HepG2 (cell line): ENCODE measurements at regions not wholly inside any gene's neighbourhood (a gene's known extent, or its start where the extent isn't known, plus 50 kb on each side); places are given as distances from the start of the nearest gene placed in this dataset.

ENCODE experiments used
- ATAC-seq: fragments of 200-7000 bp; cut with Tn5 transposase; 3 replicates; pipeline ENCODE4 v1.9.1; 2020; ENCODE audit warnings: mild to moderate bottlenecking, moderate library complexity
- BruUV-seq: library from RNA; stranded (reverse); fragments of 400-500 nt; replicated peaks from 2 replicates; lab custom pipeline; 2021; lab: Mats Ljungman, UMichigan
- CTCF ChIA-PET: fragments of 300-600 bp; formaldehyde crosslinking; extraction: SDS; loops from one replicate; lab custom pipeline; 2021; ENCODE audit warnings: low total read pairs, inconsistent platforms, low intra/inter-chr PET ratio; lab: Yijun Ruan, JAX
- POLR2A ChIA-PET: fragments of 350-600 bp; sonication (Branson Sonifier 250); formaldehyde crosslinking; loops from one replicate; lab custom pipeline; 2020; ENCODE audit warnings: antibody characterized with exemption, inconsistent platforms; lab: Yijun Ruan, JAX
- DNase-seq: peaks from one replicate; pipeline ENCODE4 v3.0.0-alpha.2; 2015; ENCODE audit warnings: low spot score
- FAIRE-seq: peaks from 3 replicates; lab custom pipeline; 2011; peaks lifted over from hg19 to GRCh38; lab: Jason Lieb, UNC
- H2AFZ ChIP-seq: one replicate; pipeline ENCODE4 v1.6.1; 2011; ENCODE audit warnings: low read length, inconsistent platforms
- H3K27ac ChIP-seq: fragments of 300-600 bp; 3 replicates; pipeline ENCODE4 v1.8.0; 2011; ENCODE audit warnings: mixed run types, mild to moderate bottlenecking, mixed read lengths, low read length, inconsistent platforms; ENCODE audit not compliant: insufficient read depth; ENCODE audit errors: extremely low read length
- H3K27me3 ChIP-seq, 2 experiments: fragments of 200-600 bp in 1 of 2; 2 replicates in 1 of 2; 3 replicates in 1 of 2; pipeline versions ENCODE4 v1.6.0 to v1.8.0; 2011; ENCODE audit warnings: low read length in 2 of 2, mild to moderate bottlenecking in 2 of 2, moderate library complexity in 2 of 2, inconsistent platforms in 1 of 2; ENCODE audit not compliant: insufficient read depth in 2 of 2, control insufficient read depth in 1 of 2
- H3K36me3 ChIP-seq, 2 experiments: fragments of 200-600 bp in 1 of 2; replicated peaks in 1 of 2; 2 replicates in 1 of 2; 3 replicates in 1 of 2; pipeline versions ENCODE4 v1.5.1 to v1.8.0; 2011; ENCODE audit warnings: low read length in 2 of 2, inconsistent platforms in 1 of 2; ENCODE audit not compliant: insufficient read depth in 2 of 2, control insufficient read depth in 1 of 2
- H3K4me1 ChIP-seq: 2 replicates; pipeline ENCODE4 v1.5.1; 2012; ENCODE audit warnings: low read length, inconsistent platforms; ENCODE audit not compliant: insufficient read depth
- H3K4me2 ChIP-seq: 2 replicates; pipeline ENCODE4 v1.6.0; 2011; ENCODE audit warnings: low read depth, low read length, inconsistent platforms
- H3K4me3 ChIP-seq, 3 experiments: fragments of 200-600 bp in 1 of 3; sonication (generic), shearing (Covaris generic) in 1 of 3; replicated peaks in 1 of 3; 2 replicates each; pipeline ENCODE4 v1.5.1; 2011 to 2016; ENCODE audit warnings: low read length in 3 of 3, inconsistent platforms in 2 of 3, low read depth in 2 of 3, mild to moderate bottlenecking in 2 of 3, control low read depth in 1 of 3, mixed read lengths in 1 of 3; ENCODE audit not compliant: insufficient read depth in 1 of 3
- H3K79me2 ChIP-seq: one replicate; pipeline ENCODE4 v1.6.1; 2011; ENCODE audit warnings: low read length, inconsistent platforms; ENCODE audit not compliant: insufficient read depth
- H3K9ac ChIP-seq: 2 replicates; pipeline ENCODE4 v1.6.0; 2011; ENCODE audit warnings: mild to moderate bottlenecking, low read depth, low read length, inconsistent platforms; ENCODE audit not compliant: insufficient read depth
- H3K9me3 ChIP-seq: 2 replicates; pipeline ENCODE4 v1.5.1; 2012; ENCODE audit warnings: mild to moderate bottlenecking, low read length
- H4K20me1 ChIP-seq: 2 replicates; pipeline ENCODE4 v1.6.0; 2011; ENCODE audit warnings: inconsistent platforms, mild to moderate bottlenecking, low read length, moderate library complexity; ENCODE audit not compliant: insufficient read depth
- DMAP1 ChIP-seq: IDR thresholded peaks from 2 replicates; pipeline ENCODE4 v1.6.1; 2016
- FOXC1 ChIP-seq: sonication (generic); formaldehyde crosslinking; IDR thresholded peaks from 2 replicates; pipeline ENCODE4 v1.8.0; 2022; ENCODE audit warnings: mild to moderate bottlenecking, missing genetic modification reagents, borderline replicate concordance
- HHEX ChIP-seq: IDR thresholded peaks from 2 replicates; pipeline ENCODE4 v1.6.1; 2016; ENCODE audit warnings: control low read depth
- HNRNPL ChIP-seq: fragments of 200-400 bp; formaldehyde crosslinking; IDR thresholded peaks from 2 replicates; pipeline ENCODE4 v1.6.1; 2017; ENCODE audit warnings: mild to moderate bottlenecking, low read depth, low read length
- MTF1 ChIP-seq: sonication (generic); formaldehyde crosslinking; IDR thresholded peaks from 2 replicates; pipeline ENCODE4 v1.5.0; 2020; ENCODE audit warnings: missing genetic modification reagents
- NAIF1 ChIP-seq: sonication (generic); formaldehyde crosslinking; IDR thresholded peaks from 2 replicates; pipeline ENCODE4 v1.5.0; 2020; ENCODE audit warnings: mild to moderate bottlenecking, missing genetic modification reagents, borderline replicate concordance
- PCBP1 ChIP-seq: fragments of 200-400 bp; formaldehyde crosslinking; IDR thresholded peaks from 2 replicates; pipeline ENCODE4 v1.6.1; 2017; ENCODE audit warnings: mild to moderate bottlenecking, low read depth, low read length, borderline replicate concordance
- RFXAP ChIP-seq: sonication (generic); formaldehyde crosslinking; IDR thresholded peaks from 2 replicates; pipeline ENCODE4 v1.4.0; 2020; ENCODE audit warnings: missing genetic modification reagents, borderline replicate concordance
- SOX5 ChIP-seq: IDR thresholded peaks from 2 replicates; pipeline ENCODE4 v1.6.1; 2016; ENCODE audit warnings: borderline replicate concordance
- TCF7 ChIP-seq: sonication (generic); IDR thresholded peaks from 2 replicates; pipeline ENCODE4 v1.6.1; 2016; ENCODE audit warnings: antibody characterized with exemption, low read depth
- TEAD3 ChIP-seq: optimal IDR thresholded peaks from 2 replicates; pipeline ENCODE3; 2016; ENCODE audit warnings: borderline replicate concordance
- THAP11 ChIP-seq: IDR thresholded peaks from 2 replicates; pipeline ENCODE4 v1.6.1; 2016; ENCODE audit warnings: missing biosample characterization, missing genetic modification reagents
- ZBTB21 ChIP-seq: sonication (generic); formaldehyde crosslinking; IDR thresholded peaks from 2 replicates; pipeline ENCODE4 v1.4.0; 2020; ENCODE audit warnings: missing genetic modification reagents
- ZBTB42 ChIP-seq: sonication (generic); formaldehyde crosslinking; IDR thresholded peaks from 2 replicates; pipeline ENCODE4 v1.5.0; 2020; ENCODE audit warnings: mild to moderate bottlenecking, missing genetic modification reagents
- ZNF274 ChIP-seq: sonication (generic); formaldehyde crosslinking; IDR thresholded peaks from 2 replicates; pipeline ENCODE4 v1.5.1; 2020; ENCODE audit warnings: mild to moderate bottlenecking, missing genetic modification reagents
- ZNF350 ChIP-seq: sonication (generic); formaldehyde crosslinking; IDR thresholded peaks from 2 replicates; pipeline ENCODE4 v1.4.0; 2020; ENCODE audit warnings: mild to moderate bottlenecking, low read depth, missing genetic modification reagents, borderline replicate concordance
- ZNF713 ChIP-seq: sonication (generic); formaldehyde crosslinking; IDR thresholded peaks from 2 replicates; pipeline ENCODE4 v1.4.0; 2020; ENCODE audit warnings: mild to moderate bottlenecking, missing genetic modification reagents
- ZSCAN9 ChIP-seq: IDR thresholded peaks from 2 replicates; pipeline ENCODE4 v1.6.1; 2016; ENCODE audit warnings: borderline replicate concordance
- WGBS: methylation state at CpG from one replicate; pipeline ENCODE4 v1.1.6; 2017; ENCODE audit warnings: low lambda C conversion rate; 5-methylcytosine and 5-hydroxymethylcytosine counted together
- in situ Hi-C: cut with HindIII; loops from 2 replicates; pipeline ENCODE4 v1.10.0; 2017; ENCODE audit warnings: low pct_unique_long_range_greater_than_20kb; ENCODE audit not compliant: extremely low pct_ligation_motif_present
- intact Hi-C: fragments of 100-400 bp; cut with micrococcal nuclease; formaldehyde crosslinking; loops from one replicate; pipeline ENCODE4 v1.10.0; 2022; ENCODE audit not compliant: unreplicated experiment
- TF ChIP-seq, protein P1 (sequence below): sonication (generic); formaldehyde crosslinking; IDR thresholded peaks from 2 replicates; pipeline ENCODE4 v1.4.0; 2020; ENCODE audit warnings: mild to moderate bottlenecking, missing genetic modification reagents

DNA sequence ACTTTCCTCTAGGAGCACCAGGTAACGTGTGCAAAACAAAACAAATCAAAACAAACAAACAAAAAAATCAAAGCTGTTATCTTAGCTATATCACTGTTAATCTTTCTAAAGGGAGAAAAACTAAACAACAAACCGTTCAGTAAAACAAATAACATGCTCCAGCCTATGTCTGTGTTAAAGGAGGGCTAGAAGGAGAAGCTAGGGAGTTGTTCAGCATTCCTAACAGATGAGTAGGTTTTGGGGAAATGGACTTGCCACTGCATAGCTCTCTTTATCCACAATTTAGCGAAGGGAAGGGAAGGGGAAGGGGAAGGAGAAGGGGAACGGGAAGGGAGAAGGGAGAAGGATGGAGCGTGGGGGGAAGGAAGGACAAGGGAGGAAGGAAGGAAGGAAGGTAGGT, 134.2 kb upstream of the AKR1E2 start:
- 2% methylated on average over 4 of the region's 5 CpGs for WGBS
- no peaks in the 10 kb centered on the region for H3K9me3 ChIP-seq
- no peak for DNase-seq
- H3K36me3 ChIP-seq: no peaks in the 10 kb centered on the region
- TF ChIP-seq ZNF350 (CRISPR knock-in tag) (no peak), FOXC1 (CRISPR knock-in tag) (no peak), THAP11 (CRISPR knock-in tag) (no peak), NAIF1 (CRISPR knock-in tag) (no peak), RFXAP (CRISPR knock-in tag) (no peak), ZNF274 (CRISPR knock-in tag) (no peak), PCBP1 (no peak), ZNF713 (CRISPR knock-in tag) (no peak), ZBTB42 (no peak), SOX5 (CRISPR knock-in tag) (no peak), TCF7 (no peak), HHEX (CRISPR knock-in tag) (no peak), ZBTB21 (CRISPR knock-in tag) (no peak), MTF1 (CRISPR knock-in tag) (no peak), HNRNPL (no peak), DMAP1 (CRISPR knock-in tag) (no peak), ZSCAN9 (CRISPR knock-in tag) (no peak), TEAD3 (CRISPR knock-in tag) (no peak)
- TF ChIP-seq, protein P1, sequence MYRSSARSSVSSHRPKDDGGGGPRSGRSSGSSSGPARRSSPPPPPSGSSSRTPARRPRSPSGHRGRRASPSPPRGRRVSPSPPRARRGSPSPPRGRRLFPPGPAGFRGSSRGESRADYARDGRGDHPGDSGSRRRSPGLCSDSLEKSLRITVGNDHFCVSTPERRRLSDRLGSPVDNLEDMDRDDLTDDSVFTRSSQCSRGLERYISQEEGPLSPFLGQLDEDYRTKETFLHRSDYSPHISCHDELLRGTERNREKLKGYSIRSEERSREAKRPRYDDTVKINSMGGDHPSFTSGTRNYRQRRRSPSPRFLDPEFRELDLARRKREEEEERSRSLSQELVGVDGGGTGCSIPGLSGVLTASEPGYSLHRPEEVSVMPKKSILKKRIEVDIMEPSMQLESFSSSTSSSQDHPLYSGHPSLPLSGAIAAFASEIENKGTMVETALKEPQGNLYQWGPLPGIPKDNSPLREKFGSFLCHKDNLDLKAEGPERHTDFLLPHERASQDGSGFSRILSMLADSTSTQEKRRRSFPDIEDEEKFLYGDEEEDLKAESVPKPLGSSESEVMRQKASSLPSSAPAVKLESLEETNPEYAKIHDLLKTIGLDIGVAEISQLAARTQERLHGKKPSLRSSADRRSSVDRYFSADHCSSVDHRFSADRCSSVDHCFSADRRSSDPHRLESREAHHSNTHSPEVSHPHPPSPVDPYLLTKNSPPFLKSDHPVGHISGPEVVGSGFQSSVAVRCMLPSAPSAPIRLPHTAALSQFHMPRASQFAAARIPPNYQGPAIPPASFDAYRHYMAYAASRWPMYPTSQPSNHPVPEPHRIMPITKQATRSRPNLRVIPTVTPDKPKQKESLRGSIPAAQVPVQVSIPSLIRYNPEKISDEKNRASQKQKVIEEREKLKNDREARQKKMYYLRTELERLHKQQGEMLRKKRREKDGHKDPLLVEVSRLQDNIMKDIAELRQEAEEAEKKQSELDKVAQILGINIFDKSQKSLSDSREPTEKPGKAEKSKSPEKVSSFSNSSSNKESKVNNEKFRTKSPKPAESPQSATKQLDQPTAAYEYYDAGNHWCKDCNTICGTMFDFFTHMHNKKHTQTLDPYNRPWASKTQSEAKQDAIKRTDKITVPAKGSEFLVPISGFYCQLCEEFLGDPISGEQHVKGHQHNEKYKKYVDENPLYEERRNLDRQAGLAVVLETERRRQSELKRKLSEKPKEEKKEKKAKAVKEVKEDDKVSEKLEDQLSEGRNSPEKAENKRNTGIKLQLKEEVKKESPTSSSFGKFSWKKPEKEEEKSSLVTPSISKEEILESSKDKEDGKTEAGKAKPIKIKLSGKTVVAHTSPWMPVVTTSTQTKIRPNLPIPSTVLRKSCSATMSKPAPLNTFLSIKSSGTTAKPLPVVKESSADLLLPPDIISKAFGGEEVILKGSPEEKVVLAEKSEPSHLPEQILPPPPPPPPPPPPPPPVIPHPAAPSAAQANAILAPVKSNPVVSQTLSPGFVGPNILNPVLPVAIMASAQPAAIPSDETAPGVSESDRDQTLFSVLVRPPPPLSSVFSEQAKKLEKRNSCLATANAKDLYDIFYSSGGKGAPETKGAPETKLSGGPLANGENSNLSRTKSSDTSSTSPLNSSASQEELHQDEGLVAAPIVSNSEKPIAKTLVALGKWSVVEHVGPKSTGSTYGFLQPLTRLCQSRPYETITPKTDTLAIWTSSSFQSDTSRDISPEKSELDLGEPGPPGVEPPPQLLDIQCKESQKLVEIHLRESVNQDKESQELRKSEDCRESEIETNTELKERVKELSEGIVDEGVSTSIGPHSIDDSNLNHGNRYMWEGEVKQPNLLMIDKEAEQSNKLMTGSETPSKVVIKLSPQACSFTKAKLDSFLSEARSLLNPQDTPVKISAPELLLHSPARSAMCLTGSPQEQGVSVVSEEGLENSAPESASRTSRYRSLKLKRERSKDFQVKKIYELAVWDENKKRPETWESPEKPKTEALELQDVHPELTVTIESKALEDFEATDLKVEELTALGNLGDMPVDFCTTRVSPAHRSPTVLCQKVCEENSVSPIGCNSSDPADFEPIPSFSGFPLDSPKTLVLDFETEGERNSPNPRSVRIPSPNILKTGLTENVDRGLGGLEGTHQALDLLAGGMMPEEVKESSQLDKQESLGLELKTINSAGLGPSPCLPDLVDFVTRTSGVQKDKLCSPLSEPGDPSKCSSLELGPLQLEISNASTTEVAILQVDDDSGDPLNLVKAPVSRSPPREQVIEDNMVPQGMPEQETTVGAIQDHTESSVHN (CRISPR knock-in tag): no peak
- no peak overlapping the region for H2AFZ ChIP-seq
- no peak for FAIRE-seq
- ATAC-seq: no peak
- H3K79me2 ChIP-seq: no peaks in the 10 kb centered on the region
- H3K4me1 ChIP-seq: no peaks in the 10 kb centered on the region
- peaks cover 0 to 20% of the 10 kb centered on the region in 2 experiments; a peak in 3 of 5 replicates for H3K27me3 ChIP-seq
- in situ Hi-C loops: no loop called here
- CTCF ChIA-PET: no interaction called here
- BruUV-seq: no TSS peak
- H3K9ac ChIP-seq: no peak overlapping the region
- H3K27ac ChIP-seq: no peak overlapping the region
- intact Hi-C loops: no loop called here
- no peaks in the 10 kb centered on the region for H4K20me1 ChIP-seq
- H3K4me3 ChIP-seq: no peak overlapping the region
- no peak overlapping the region for H3K4me2 ChIP-seq
- POLR2A ChIA-PET: no interaction called here
